Naive B cell (primary cell): ENCODE measurements at regions not wholly inside any gene's neighbourhood (a gene's known extent, or its start where the extent isn't known, plus 50 kb on each side); places are given as distances from the start of the nearest gene placed in this dataset.
A peak's percentile ranks its signal among the peaks of the same experiment; 100 is the strongest.

ENCODE experiments used
- ATAC-seq, 2 donors: fragments of 150-1000 bp; cut with Tn5 transposase; 2 replicates each; pipeline ENCODE4 v1.10.0; 2021; ENCODE audit warnings: low read depth in 2 of 2, mild to moderate bottlenecking in 2 of 2, moderate library complexity in 2 of 2
- DNase-seq: peaks from one replicate; pipeline ENCODE4 v3.0.0; 2022
- H3K27ac Mint-ChIP-seq, 6 donors: one replicate each; pipeline ENCODE4 v1.8.0; 2020 to 2022; ENCODE audit warnings: mild to moderate bottlenecking in 6 of 6, mixed read lengths in 6 of 6, moderate library complexity in 5 of 6, inconsistent platforms in 2 of 6
- H3K27me3 Mint-ChIP-seq, 3 donors: one replicate each; pipeline ENCODE4 v1.8.0; 2021 to 2022; ENCODE audit warnings: mixed read lengths in 3 of 3, mild to moderate bottlenecking in 1 of 3
- H3K36me3 Mint-ChIP-seq, 2 donors: one replicate each; pipeline ENCODE4 v1.8.0; 2020 to 2022; ENCODE audit warnings: mixed read lengths in 2 of 2, inconsistent platforms in 1 of 2, mild to moderate bottlenecking in 1 of 2
- H3K4me1 Mint-ChIP-seq, 3 donors: one replicate each; pipeline ENCODE4 v1.8.0; 2020 to 2022; ENCODE audit warnings: mixed read lengths in 3 of 3, inconsistent platforms in 1 of 3, mild to moderate bottlenecking in 1 of 3, moderate library complexity in 1 of 3
- H3K4me3 Mint-ChIP-seq, 8 donors: one replicate each; pipeline ENCODE4 v1.8.0; 2020 to 2022; ENCODE audit warnings: mild to moderate bottlenecking in 8 of 8, mixed read lengths in 8 of 8, moderate library complexity in 8 of 8, inconsistent platforms in 2 of 8
- H3K9me3 Mint-ChIP-seq, 7 donors: one replicate each; pipeline ENCODE4 v1.8.0; 2020 to 2022; ENCODE audit warnings: mixed read lengths in 7 of 7, mild to moderate bottlenecking in 5 of 7, inconsistent platforms in 2 of 7, moderate library complexity in 1 of 7

GRCh38 chr3:62954580-62954979, 79.4 kb upstream of the CADPS start:
- H3K4me1 Mint-ChIP-seq: no peaks in the 10 kb centered on the region
- no peak for DNase-seq
- ATAC-seq: no peak
- H3K4me3 Mint-ChIP-seq: no peak overlapping the region
- H3K27ac Mint-ChIP-seq: no peak overlapping the region
- H3K27me3 Mint-ChIP-seq: no peaks in the 10 kb centered on the region
- no peaks in the 10 kb centered on the region for H3K36me3 Mint-ChIP-seq
- H3K9me3 Mint-ChIP-seq: peaks cover 0 to 11% (median 0%) of the 10 kb centered on the region in 7 donors

- no peaks in the 10 kb centered on the region for H3K4me1 Mint-ChIP-seq
- ATAC-seq (no peak), DNase-seq (no peak)
- peaks cover 0 to 11% (median 0%) of the 10 kb centered on the region in 7 donors for H3K9me3 Mint-ChIP-seq
- no peaks in the 10 kb centered on the region for H3K27me3 Mint-ChIP-seq
- H3K4me3 Mint-ChIP-seq: no peak overlapping the region
- H3K27ac Mint-ChIP-seq: no peak overlapping the region
- no peaks in the 10 kb centered on the region for H3K36me3 Mint-ChIP-seq
Observed at GRCh38 chr3:62955126-62955525, 79.9 kb upstream of the CADPS start.

- peaks cover 0 to 6% (median 2%) of the 10 kb centered on the region in 7 donors for H3K9me3 Mint-ChIP-seq
- no peak for DNase-seq
- H3K4me1 Mint-ChIP-seq: no peaks in the 10 kb centered on the region
- no peak for ATAC-seq
- H3K27me3 Mint-ChIP-seq: no peaks in the 10 kb centered on the region
- H3K36me3 Mint-ChIP-seq: no peaks in the 10 kb centered on the region
- H3K4me3 Mint-ChIP-seq: no peak overlapping the region
- H3K27ac Mint-ChIP-seq: no peak overlapping the region
Observed at GRCh38 chr3:62956411-62956810, 81.2 kb upstream of the CADPS start.

DNA sequence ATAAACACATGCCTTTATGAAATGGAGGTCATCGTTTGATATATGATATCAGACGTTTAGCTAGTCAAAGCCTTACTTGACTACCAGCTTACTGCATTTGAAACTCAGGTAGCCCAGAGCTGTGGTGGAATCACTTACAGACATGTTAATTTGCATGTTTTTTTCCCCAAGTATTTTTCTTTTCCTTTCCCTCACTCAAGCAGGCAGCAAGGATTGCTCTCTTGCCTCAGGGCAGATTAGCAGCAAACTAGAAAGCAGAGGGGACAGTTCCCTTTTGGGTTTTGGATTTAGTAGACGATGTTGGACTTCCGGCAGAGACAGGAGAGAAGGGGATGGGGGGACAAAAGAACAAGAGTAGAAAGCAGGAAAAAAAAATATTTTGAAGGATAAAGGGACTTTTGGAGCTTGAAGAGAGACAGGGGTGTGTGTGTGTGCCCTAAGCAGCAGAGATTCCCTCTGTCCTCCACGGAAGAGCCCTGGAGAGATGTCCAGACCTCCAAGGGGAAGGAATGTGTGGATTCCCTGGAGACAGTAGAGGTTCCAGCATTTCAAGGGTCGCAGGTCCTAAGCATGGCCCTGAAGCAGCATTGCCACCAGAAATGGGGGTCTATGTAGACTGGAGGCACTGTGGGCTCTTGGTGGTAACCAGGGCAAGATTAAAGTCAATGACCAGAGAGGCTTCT, 86.8 kb upstream of the CADPS start:
- Mint-ChIP-seq H3K4me1 (no peaks in the 10 kb centered on the region), H3K27ac (no peak overlapping the region), H3K9me3 (peaks cover 0 to 8% (median 4%) of the 10 kb centered on the region in 7 donors), H3K27me3 (no peaks in the 10 kb centered on the region), H3K36me3 (no peaks in the 10 kb centered on the region), H3K4me3 (peak overlapping the region in 1 of 8 donors; percentile 75)
- DNase-seq: no peak
- ATAC-seq: no peak

- peaks cover 0 to 8% (median 4%) of the 10 kb centered on the region in 7 donors for H3K9me3 Mint-ChIP-seq
- H3K27ac Mint-ChIP-seq: no peak overlapping the region
- ATAC-seq: no peak
- H3K4me3 Mint-ChIP-seq: no peak overlapping the region
- no peaks in the 10 kb centered on the region for H3K36me3 Mint-ChIP-seq
- H3K4me1 Mint-ChIP-seq: no peaks in the 10 kb centered on the region
- DNase-seq: no peak
- H3K27me3 Mint-ChIP-seq: no peaks in the 10 kb centered on the region
Observed at GRCh38 chr3:62962714-62963113, 87.5 kb upstream of the CADPS start.

- ATAC-seq: no peak
- H3K36me3 Mint-ChIP-seq: no peaks in the 10 kb centered on the region
- DNase-seq: no peak
- H3K4me3 Mint-ChIP-seq: no peak overlapping the region
- no peaks in the 10 kb centered on the region for H3K27me3 Mint-ChIP-seq
- no peak overlapping the region for H3K27ac Mint-ChIP-seq
- H3K4me1 Mint-ChIP-seq: no peaks in the 10 kb centered on the region
- peaks cover 0 to 8% (median 3%) of the 10 kb centered on the region in 7 donors for H3K9me3 Mint-ChIP-seq
Observed at GRCh38 chr3:62965311-62965710, 90.1 kb upstream of the CADPS start.

- H3K36me3 Mint-ChIP-seq: no peaks in the 10 kb centered on the region
- peaks cover 0 to 7% (median 2%) of the 10 kb centered on the region in 7 donors for H3K9me3 Mint-ChIP-seq
- H3K4me1 Mint-ChIP-seq: no peaks in the 10 kb centered on the region
- H3K4me3 Mint-ChIP-seq: no peak overlapping the region
- ATAC-seq (no peak), DNase-seq (no peak)
- H3K27ac Mint-ChIP-seq: no peak overlapping the region
- no peaks in the 10 kb centered on the region for H3K27me3 Mint-ChIP-seq
Observed at GRCh38 chr3:62968128-62968527, 92.9 kb upstream of the CADPS start.

DNA sequence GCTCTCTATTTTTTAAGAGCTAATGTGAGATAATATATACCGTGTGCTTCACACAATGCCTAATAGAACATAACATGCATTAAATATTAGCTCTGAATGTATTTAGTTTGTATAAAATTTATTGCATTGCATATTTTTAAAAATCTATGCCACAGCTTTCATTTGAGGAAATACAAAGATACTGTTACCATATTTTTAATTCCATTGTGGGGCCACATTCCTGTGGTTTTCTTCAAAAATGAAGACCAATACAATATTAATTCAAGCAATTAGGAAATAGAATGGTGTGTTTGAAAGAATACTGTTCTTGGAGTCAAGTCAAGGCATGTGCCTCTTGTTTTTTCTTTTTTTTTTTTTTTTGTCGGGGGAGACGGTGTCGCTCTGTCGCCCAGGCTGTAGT, 95.4 kb upstream of the CADPS start:
- no peak overlapping the region for H3K4me3 Mint-ChIP-seq
- H3K4me1 Mint-ChIP-seq: no peaks in the 10 kb centered on the region
- H3K27me3 Mint-ChIP-seq: no peaks in the 10 kb centered on the region
- H3K9me3 Mint-ChIP-seq: peaks cover 0 to 7% (median 2%) of the 10 kb centered on the region in 7 donors
- H3K27ac Mint-ChIP-seq: no peak overlapping the region
- no peaks in the 10 kb centered on the region for H3K36me3 Mint-ChIP-seq
- no peak for ATAC-seq
- DNase-seq: no peak

GRCh38 chr3:62975566-62975965, 100.3 kb upstream of the CADPS start:
- ATAC-seq (no peak), DNase-seq (no peak)
- no peaks in the 10 kb centered on the region for H3K4me1 Mint-ChIP-seq
- no peak overlapping the region for H3K4me3 Mint-ChIP-seq
- H3K36me3 Mint-ChIP-seq: no peaks in the 10 kb centered on the region
- H3K27ac Mint-ChIP-seq: no peak overlapping the region
- peaks cover 0 to 7% (median 0%) of the 10 kb centered on the region in 7 donors for H3K9me3 Mint-ChIP-seq
- no peaks in the 10 kb centered on the region for H3K27me3 Mint-ChIP-seq

- peaks cover 0 to 10% (median 3%) of the 10 kb centered on the region in 7 donors for H3K9me3 Mint-ChIP-seq
- H3K27me3 Mint-ChIP-seq: no peaks in the 10 kb centered on the region
- ATAC-seq: no peak
- no peak overlapping the region for H3K27ac Mint-ChIP-seq
- no peak overlapping the region for H3K4me3 Mint-ChIP-seq
- no peaks in the 10 kb centered on the region for H3K36me3 Mint-ChIP-seq
- no peaks in the 10 kb centered on the region for H3K4me1 Mint-ChIP-seq
- DNase-seq: no peak
Observed at GRCh38 chr3:62981962-62982361, 106.7 kb upstream of the CADPS start.

DNA sequence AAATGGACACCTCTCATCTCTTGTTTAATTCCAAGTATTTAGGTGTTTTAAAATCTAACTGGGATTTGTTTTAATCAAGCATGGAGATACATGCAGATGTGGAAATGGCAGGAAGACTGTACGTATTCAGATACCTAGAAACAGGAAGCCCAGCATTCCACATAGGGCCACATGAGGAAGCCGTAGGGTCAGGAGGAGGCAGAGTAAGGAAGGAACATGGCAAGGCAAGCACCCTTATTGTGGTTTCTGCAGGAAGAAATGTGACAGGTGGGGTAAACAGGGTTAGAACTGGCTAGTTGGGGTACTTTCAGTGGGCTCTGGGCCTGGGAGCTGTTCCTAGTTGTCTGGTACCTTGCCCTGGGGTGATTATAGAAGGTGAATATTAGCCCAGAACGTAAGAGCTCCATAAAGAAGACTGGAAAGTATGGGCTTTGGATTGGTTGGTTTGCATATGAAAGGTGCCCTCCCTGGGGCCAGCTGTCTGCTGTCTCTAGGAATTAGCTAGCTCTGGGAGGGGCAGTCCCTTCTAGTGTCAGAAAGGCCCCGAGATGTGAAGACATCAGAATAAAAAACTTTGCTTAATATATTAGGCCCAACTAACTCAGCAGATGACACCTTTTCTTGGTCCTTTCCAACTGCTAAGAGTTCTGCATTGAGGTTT, 107.7 kb upstream of the CADPS start:
- H3K36me3 Mint-ChIP-seq: no peaks in the 10 kb centered on the region
- no peak for ATAC-seq
- H3K4me1 Mint-ChIP-seq: no peaks in the 10 kb centered on the region
- DNase-seq: no peak
- no peaks in the 10 kb centered on the region for H3K27me3 Mint-ChIP-seq
- H3K9me3 Mint-ChIP-seq: peaks cover 0 to 13% (median 3%) of the 10 kb centered on the region in 7 donors
- no peak overlapping the region for H3K27ac Mint-ChIP-seq
- peak overlapping the region in 1 of 8 donors; percentile 48 for H3K4me3 Mint-ChIP-seq

- Mint-ChIP-seq H3K4me1 (no peaks in the 10 kb centered on the region), H3K36me3 (no peaks in the 10 kb centered on the region), H3K27me3 (no peaks in the 10 kb centered on the region), H3K9me3 (peaks cover 0 to 19% (median 3%) of the 10 kb centered on the region in 7 donors), H3K27ac (no peak overlapping the region), H3K4me3 (no peak overlapping the region)
- no peak for ATAC-seq
- no peak for DNase-seq
Observed at GRCh38 chr3:62986061-62986460, 110.8 kb upstream of the CADPS start.

GRCh38 chr3:62987721-62988120, 112.5 kb upstream of the CADPS start:
- Mint-ChIP-seq H3K9me3 (peaks cover 0 to 17% (median 5%) of the 10 kb centered on the region in 7 donors), H3K27me3 (no peaks in the 10 kb centered on the region), H3K4me3 (no peak overlapping the region), H3K36me3 (no peaks in the 10 kb centered on the region), H3K4me1 (no peaks in the 10 kb centered on the region), H3K27ac (no peak overlapping the region)
- DNase-seq (no peak), ATAC-seq (no peak)

DNA sequence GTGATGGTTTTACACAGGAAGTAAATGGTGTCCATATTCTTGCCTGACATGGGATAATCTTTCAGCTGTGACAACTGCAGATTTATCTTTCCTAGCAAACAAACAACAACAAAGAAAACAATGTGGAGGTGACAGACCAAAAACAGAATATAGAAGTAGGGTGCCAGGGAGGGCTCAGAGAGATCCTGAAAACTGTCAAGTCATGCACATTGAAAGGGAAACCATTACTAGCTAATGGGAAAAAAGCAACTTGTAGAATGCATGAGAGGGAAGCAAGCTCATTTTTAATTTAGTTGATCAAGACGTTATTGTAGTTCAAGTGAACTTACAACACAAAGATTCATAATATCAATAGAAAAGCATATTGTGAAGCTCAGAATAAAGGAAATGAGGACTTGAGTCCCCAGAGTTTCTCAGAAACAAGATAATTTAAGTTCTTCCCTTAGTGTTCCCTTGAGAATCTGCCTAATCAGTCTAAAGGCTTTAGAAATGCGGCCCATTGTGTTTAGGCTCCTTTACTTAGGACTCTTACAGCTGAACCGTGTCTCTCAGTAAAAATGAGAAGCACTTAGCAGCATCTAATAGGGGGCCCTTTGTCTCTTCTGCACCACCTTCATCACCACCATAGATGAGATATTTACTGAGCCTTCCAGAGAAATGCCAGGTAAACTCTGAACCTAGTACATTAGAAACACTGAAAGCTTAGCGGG, 115.6 kb upstream of the CADPS start:
- Mint-ChIP-seq H3K27me3 (no peaks in the 10 kb centered on the region), H3K4me3 (no peak overlapping the region), H3K4me1 (no peaks in the 10 kb centered on the region), H3K27ac (no peak overlapping the region), H3K9me3 (peaks cover 0 to 20% (median 5%) of the 10 kb centered on the region in 7 donors), H3K36me3 (no peaks in the 10 kb centered on the region)
- no peak for ATAC-seq
- no peak for DNase-seq
